Esophagus squamous epithelium (tissue), 4 donors: ENCODE measurements at regions not wholly inside any gene's neighbourhood (a gene's known extent, or its start where the extent isn't known, plus 50 kb on each side); places are given as distances from the start of the nearest gene placed in this dataset.

Experiments used
- CTCF ChIP-seq, 6 experiments: fragments of 450-650 bp in 4 of 6; fragments of 200-600 bp in 2 of 6; sonication (generic) in 2 of 6; IDR thresholded peaks; one replicate each; pipeline ENCODE4 v1.5.1; 2016 to 2019; ENCODE audit warnings: antibody characterized with exemption in 6 of 6, mild to moderate bottlenecking in 4 of 6, moderate library complexity in 4 of 6
- POLR2A ChIP-seq, 4 donors: fragments of 450-650 bp; IDR thresholded peaks; one replicate each; pipeline ENCODE4 v1.6.1; 2017; ENCODE audit warnings: antibody characterized with exemption in 4 of 4, mild to moderate bottlenecking in 4 of 4, moderate library complexity in 3 of 4

DNA sequence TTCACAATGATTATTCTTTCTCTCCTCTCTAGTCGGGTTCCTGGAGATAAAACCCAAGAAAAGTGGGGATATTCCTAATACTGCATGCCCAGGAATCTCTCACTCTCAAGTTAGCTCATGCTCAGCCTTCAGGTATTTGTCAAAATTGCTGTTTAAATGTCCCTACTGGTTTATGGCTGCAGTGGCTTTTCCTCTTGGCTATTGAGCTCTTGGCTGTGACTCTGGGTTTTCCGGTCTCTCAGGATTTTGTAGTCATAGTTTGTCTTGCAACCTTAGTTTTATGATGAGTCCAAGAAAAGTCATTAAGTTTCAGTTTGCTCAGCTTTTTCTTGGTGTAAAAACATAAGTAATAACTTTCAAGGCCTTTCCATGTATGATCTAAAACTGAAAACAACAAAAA, 820.7 kb upstream of the HS6ST1 start:
- TF ChIP-seq CTCF (IDR thresholded peaks at IDR 0.05), result peak in 1 of 6 experiments; percentile 16
- TF ChIP-seq POLR2A (IDR thresholded peaks at IDR 0.05), result no peak
